ENCODE measurements at regions not wholly inside any gene's neighbourhood (a gene's known extent, or its start where the extent isn't known, plus 50 kb on each side); places are given as distances from the start of the nearest gene placed in this dataset.

GRCh38 chr12:114776731-114777442 is 92.9 kb upstream of the TBX3 start:
- TF ChIP-seq EZH2phosphoT487 (IDR thresholded peaks at IDR 0.05; ENCODE audit: borderline replicate concordance, low read length) = no peak
- no peak for TF ChIP-seq CTCF (conservative IDR thresholded peaks at IDR 0.05; ENCODE audit: low read depth, low read length)
